Endothelial cell of umbilical vein (primary cell): ENCODE measurements at regions not wholly inside any gene's neighbourhood (a gene's known extent, or its start where the extent isn't known, plus 50 kb on each side); places are given as distances from the start of the nearest gene placed in this dataset.
"Not testable (repeated sequence)": the region's sequence is repeated elsewhere in the genome, so short reads cannot be mapped to it uniquely, and the experiment has no call there.

ENCODE experiments used
- CTCF ChIP-seq, 2 donors: IDR thresholded peaks; 1 replicate in 1 of 2; 2 replicates in 1 of 2; pipeline ENCODE4 v1.5.1; 2011; ENCODE audit warnings: low read length in 2 of 2, mild to moderate bottlenecking in 2 of 2, moderate library complexity in 2 of 2, control low read depth in 1 of 2, inconsistent platforms in 1 of 2, low read depth in 1 of 2; ENCODE audit not compliant: insufficient read depth in 1 of 2; ENCODE audit errors: extremely low read depth in 1 of 2
- EZH2 ChIP-seq: IDR thresholded peaks from 2 replicates; pipeline ENCODE4 v1.6.1; 2012; ENCODE audit warnings: borderline replicate concordance, low read depth, mild to moderate bottlenecking, moderate library complexity, low read length, inconsistent platforms; ENCODE audit not compliant: severe bottlenecking
- MAX ChIP-seq: IDR thresholded peaks from 2 replicates; pipeline ENCODE4 v1.6.1; 2011; ENCODE audit not compliant: insufficient read depth, insufficient read length
- MYC ChIP-seq: IDR thresholded peaks from one replicate; pipeline ENCODE4 v1.6.1; 2011; ENCODE audit warnings: mild to moderate bottlenecking, low read depth, low read length
- POLR2A ChIP-seq: IDR thresholded peaks from 2 replicates; pipeline ENCODE4 v1.6.1; 2012; ENCODE audit warnings: low read depth, mild to moderate bottlenecking, control low read depth, low read length

GRCh38 chr3:98708681-98709080 lies 54.5 kb upstream of the ST3GAL6 start:
- TF ChIP-seq CTCF (IDR thresholded peaks at IDR 0.05; ENCODE audit: extremely low read depth in 1 of 2, insufficient read depth in 1 of 2, low read depth in 1 of 2, low read length in 2 of 2); EZH2; POLR2A; MYC; MAX: not testable (repeated sequence)
